Breast epithelium (tissue), 3 donors: ENCODE measurements at regions not wholly inside any gene's neighbourhood (a gene's known extent, or its start where the extent isn't known, plus 50 kb on each side); places are given as distances from the start of the nearest gene placed in this dataset.

Experiments used
- POLR2A ChIP-seq: fragments of 450-650 bp; IDR thresholded peaks from one replicate; pipeline ENCODE4 v1.6.1; 2016; ENCODE audit warnings: antibody characterized with exemption, mild to moderate bottlenecking, moderate library complexity
- TF ChIP-seq, protein P1 (sequence below), 3 donors: fragments of 450-650 bp; IDR thresholded peaks; one replicate each; pipeline ENCODE4 v1.5.1; 2016 to 2017; ENCODE audit warnings: antibody characterized with exemption in 3 of 3, mild to moderate bottlenecking in 3 of 3, moderate library complexity in 3 of 3

DNA sequence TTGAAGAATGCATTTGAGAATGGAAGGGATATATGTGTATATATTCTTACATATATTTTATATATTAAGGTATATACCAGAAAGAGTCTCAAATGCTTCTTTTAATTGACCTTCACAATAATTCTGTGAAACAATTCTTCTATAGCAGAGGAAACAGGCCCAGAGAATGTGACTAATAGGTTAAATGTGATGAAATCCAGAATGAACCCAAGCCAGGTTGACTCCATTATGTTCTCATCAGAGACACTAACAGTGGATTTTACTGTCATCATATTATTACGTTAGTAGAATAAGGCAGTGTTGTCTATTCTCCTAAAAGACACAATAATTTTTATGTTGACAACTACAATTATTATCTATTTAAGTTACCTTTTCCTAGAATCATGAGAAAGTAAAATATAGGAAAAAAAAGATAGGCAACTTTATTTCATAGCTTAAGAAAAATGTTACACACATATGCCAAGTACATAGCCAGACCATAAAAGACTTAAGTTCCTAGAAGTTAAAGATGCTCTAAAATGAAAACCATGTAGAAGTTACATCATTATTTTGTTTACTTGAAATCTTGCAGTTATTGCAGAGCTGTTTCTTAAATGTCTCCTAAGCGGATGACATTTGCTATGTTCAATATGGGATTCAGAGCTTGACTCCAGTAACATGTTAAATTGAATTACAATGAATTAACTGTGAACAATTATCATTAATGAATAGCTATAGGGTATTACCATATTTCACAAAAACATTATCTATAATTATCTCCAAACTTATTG lies 56.2 kb upstream of the ANKRD50 start:
- TF ChIP-seq, protein P1, sequence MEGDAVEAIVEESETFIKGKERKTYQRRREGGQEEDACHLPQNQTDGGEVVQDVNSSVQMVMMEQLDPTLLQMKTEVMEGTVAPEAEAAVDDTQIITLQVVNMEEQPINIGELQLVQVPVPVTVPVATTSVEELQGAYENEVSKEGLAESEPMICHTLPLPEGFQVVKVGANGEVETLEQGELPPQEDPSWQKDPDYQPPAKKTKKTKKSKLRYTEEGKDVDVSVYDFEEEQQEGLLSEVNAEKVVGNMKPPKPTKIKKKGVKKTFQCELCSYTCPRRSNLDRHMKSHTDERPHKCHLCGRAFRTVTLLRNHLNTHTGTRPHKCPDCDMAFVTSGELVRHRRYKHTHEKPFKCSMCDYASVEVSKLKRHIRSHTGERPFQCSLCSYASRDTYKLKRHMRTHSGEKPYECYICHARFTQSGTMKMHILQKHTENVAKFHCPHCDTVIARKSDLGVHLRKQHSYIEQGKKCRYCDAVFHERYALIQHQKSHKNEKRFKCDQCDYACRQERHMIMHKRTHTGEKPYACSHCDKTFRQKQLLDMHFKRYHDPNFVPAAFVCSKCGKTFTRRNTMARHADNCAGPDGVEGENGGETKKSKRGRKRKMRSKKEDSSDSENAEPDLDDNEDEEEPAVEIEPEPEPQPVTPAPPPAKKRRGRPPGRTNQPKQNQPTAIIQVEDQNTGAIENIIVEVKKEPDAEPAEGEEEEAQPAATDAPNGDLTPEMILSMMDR (IDR thresholded peaks at IDR 0.05), result no peak
- TF ChIP-seq POLR2A, result no peak
